A673 (cell line): ENCODE measurements at regions not wholly inside any gene's neighbourhood (a gene's known extent, or its start where the extent isn't known, plus 50 kb on each side); places are given as distances from the start of the nearest gene placed in this dataset.

Experiments
- BruUV-seq: library from RNA; stranded (reverse); fragments of 400-500 nt; replicated peaks from 2 replicates; lab custom pipeline; 2021; lab: Mats Ljungman, UMichigan
- CTCF ChIA-PET: fragments of 300-600 bp; sonication (Branson Sonifier 250); formaldehyde crosslinking; loops from one replicate; lab custom pipeline; 2022; ENCODE audit warnings: antibody characterized with exemption; lab: Charles Lee
- POLR2A ChIA-PET: fragments of 300-600 bp; sonication (Branson Sonifier 250); formaldehyde crosslinking; loops from one replicate; lab custom pipeline; 2022; ENCODE audit warnings: antibody characterized with exemption; ENCODE audit not compliant: low non-redundant PET; lab: Charles Lee
- DNase-seq: peaks from one replicate; pipeline ENCODE4 v3.0.0-alpha.2; 2015; ENCODE audit warnings: low spot score
- H3K27ac ChIP-seq: fragments of 200-600 bp; sonication (generic); 2 replicates; pipeline ENCODE4 v1.5.1; 2016; ENCODE audit warnings: mixed run types, low read depth, mild to moderate bottlenecking, mixed read lengths, antibody characterized with exemption, low read length; ENCODE audit not compliant: poor library complexity, severe bottlenecking
- H3K27me3 ChIP-seq: fragments of 200-600 bp; sonication (generic); replicated peaks from 2 replicates; pipeline ENCODE4 v1.6.1; 2017; ENCODE audit warnings: mixed run types, low read depth, mild to moderate bottlenecking, mixed read lengths, antibody characterized with exemption, low read length; ENCODE audit not compliant: insufficient read depth, poor library complexity
- H3K36me3 ChIP-seq: fragments of 200-600 bp; sonication (generic); 2 replicates; pipeline ENCODE4 v1.6.1; 2016; ENCODE audit warnings: mixed run types, mild to moderate bottlenecking, mixed read lengths, antibody characterized with exemption, low read length; ENCODE audit not compliant: insufficient read depth, poor library complexity, severe bottlenecking
- H3K4me1 ChIP-seq: fragments of 200-600 bp; sonication (generic); 2 replicates; pipeline ENCODE4 v1.6.1; 2017; ENCODE audit warnings: mixed run types, mild to moderate bottlenecking, mixed read lengths, antibody characterized with exemption, low read length; ENCODE audit not compliant: insufficient read depth, poor library complexity, severe bottlenecking
- H3K4me3 ChIP-seq: fragments of 200-600 bp; sonication (generic); 2 replicates; pipeline ENCODE4 v1.5.1; 2016; ENCODE audit warnings: low read depth, mixed run types, mild to moderate bottlenecking, mixed read lengths, low read length; ENCODE audit not compliant: poor library complexity, severe bottlenecking
- H3K9me3 ChIP-seq: fragments of 200-600 bp; sonication (generic); 2 replicates; pipeline ENCODE4 v1.6.1; 2016; ENCODE audit warnings: mixed run types, low read depth, mild to moderate bottlenecking, mixed read lengths, antibody characterized with exemption, low read length; ENCODE audit not compliant: poor library complexity, severe bottlenecking
- EZH2 ChIP-seq: fragments of 200-600 bp; sonication (generic); IDR thresholded peaks from 2 replicates; pipeline ENCODE4 v1.6.1; 2017; ENCODE audit warnings: borderline replicate concordance, low read depth, mild to moderate bottlenecking, mixed read lengths, antibody characterized with exemption, low read length; ENCODE audit not compliant: poor library complexity, severe bottlenecking
- intact Hi-C: fragments of 100-400 bp; cut with micrococcal nuclease; formaldehyde crosslinking; loops from one replicate; pipeline ENCODE4 v1.10.0; 2022; ENCODE audit not compliant: unreplicated experiment
- TF ChIP-seq, protein P1 (sequence below): fragments of 300-800, 200-600 bp; sonication (generic); conservative IDR thresholded peaks from 2 replicates; pipeline ENCODE4 v1.5.1; 2017; ENCODE audit warnings: low read depth, mild to moderate bottlenecking, antibody characterized with exemption, low read length, moderate library complexity, mixed read lengths

DNA sequence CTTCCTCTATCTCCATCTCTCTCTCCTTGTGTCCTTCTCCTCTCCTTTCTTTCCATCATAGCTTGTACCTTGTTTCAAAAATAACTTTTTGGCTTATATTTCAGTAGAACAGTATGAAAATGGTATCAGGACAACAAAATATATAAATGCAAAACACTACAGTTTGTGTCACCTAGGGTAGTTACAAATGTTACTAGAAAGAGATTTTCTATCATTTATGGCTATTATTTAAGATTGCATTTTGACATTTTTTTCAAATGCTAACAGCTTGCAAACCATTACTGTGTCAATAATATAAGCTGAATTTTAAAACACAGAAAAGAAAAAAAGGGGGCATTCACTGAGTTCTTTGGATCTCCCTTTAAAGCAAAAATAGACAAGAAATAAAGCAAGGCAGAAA lies 392.3 kb upstream of the LRRC4C start:
- Histone ChIP-seq H3K36me3 (no peaks in the 10 kb centered on the region), H3K4me1 (no peaks in the 10 kb centered on the region), H3K27ac (peak overlapping the region; percentile 66), H3K27me3 (no peaks in the 10 kb centered on the region), H3K9me3 (peaks cover 45% of the 10 kb centered on the region), H3K4me3 (no peak overlapping the region)
- intact Hi-C loops, result loop anchor here (1.0 kb wide), 1 partner anchor 673 kb away; no protein-coding TSS in a partner anchor
- ChIA-PET POLR2A (no interaction called here), CTCF (no interaction called here)
- no peak for TF ChIP-seq EZH2
- TF ChIP-seq, protein P1, sequence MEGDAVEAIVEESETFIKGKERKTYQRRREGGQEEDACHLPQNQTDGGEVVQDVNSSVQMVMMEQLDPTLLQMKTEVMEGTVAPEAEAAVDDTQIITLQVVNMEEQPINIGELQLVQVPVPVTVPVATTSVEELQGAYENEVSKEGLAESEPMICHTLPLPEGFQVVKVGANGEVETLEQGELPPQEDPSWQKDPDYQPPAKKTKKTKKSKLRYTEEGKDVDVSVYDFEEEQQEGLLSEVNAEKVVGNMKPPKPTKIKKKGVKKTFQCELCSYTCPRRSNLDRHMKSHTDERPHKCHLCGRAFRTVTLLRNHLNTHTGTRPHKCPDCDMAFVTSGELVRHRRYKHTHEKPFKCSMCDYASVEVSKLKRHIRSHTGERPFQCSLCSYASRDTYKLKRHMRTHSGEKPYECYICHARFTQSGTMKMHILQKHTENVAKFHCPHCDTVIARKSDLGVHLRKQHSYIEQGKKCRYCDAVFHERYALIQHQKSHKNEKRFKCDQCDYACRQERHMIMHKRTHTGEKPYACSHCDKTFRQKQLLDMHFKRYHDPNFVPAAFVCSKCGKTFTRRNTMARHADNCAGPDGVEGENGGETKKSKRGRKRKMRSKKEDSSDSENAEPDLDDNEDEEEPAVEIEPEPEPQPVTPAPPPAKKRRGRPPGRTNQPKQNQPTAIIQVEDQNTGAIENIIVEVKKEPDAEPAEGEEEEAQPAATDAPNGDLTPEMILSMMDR, result no peak
- BruUV-seq, result no TSS peak
- DNase-seq, result no peak

DNA sequence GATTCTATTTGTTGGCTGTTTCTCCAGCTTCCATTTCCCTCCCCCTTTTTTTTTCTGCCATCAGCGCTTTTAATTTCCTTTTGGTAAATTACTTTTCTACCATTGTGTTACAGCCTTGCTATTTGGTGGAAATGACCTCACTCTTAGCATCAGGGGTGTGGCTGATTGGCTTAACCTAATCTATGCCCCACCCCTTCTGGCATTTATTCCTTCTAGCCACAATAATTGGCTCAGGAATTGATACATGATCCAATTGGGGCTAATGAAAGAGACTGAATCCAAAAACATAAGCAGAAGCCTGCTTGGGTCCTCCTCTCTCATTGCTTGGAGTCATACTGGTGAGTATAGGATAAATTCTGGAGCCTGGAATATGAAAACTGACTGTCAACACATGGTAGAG lies 402.4 kb upstream of the LRRC4C start:
- peaks cover 10% of the 10 kb centered on the region for H3K9me3 ChIP-seq
- no peak overlapping the region for H3K27ac ChIP-seq
- no peaks in the 10 kb centered on the region for H3K36me3 ChIP-seq
- H3K4me3 ChIP-seq, result no peak overlapping the region
- ChIA-PET CTCF (no interaction called here), POLR2A (no interaction called here)
- intact Hi-C loops, result no loop called here
- no peaks in the 10 kb centered on the region for H3K27me3 ChIP-seq
- TF ChIP-seq, protein P1, result no peak
- TF ChIP-seq EZH2, result no peak
- BruUV-seq, result no TSS peak
- H3K4me1 ChIP-seq, result no peaks in the 10 kb centered on the region
- no peak for DNase-seq

DNA sequence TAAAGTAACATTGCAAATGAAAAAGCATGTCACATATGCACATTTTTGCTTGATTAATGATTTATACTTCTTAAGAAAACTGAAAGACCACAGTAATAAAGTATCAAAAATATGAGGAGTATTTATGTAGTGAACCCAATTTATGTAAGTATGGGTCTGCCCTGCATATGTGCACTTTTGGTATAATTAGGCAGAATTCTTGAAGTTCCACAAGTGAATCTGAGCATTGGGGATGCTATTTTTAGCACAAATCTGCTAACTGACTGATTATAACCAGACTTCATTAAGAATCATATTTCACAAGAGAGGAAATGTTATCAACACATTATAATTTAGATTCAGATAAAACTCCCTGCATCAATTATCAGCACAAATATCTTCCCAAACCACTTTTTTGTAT lies 407.1 kb upstream of the LRRC4C start:
- H3K27ac ChIP-seq, result no peak overlapping the region
- no TSS peak for BruUV-seq
- TF ChIP-seq, protein P1, result no peak
- peaks cover 29% of the 10 kb centered on the region for H3K9me3 ChIP-seq
- CTCF ChIA-PET, result no interaction called here
- no peaks in the 10 kb centered on the region for H3K36me3 ChIP-seq
- POLR2A ChIA-PET, result no interaction called here
- intact Hi-C loops, result no loop called here
- no peaks in the 10 kb centered on the region for H3K4me1 ChIP-seq
- H3K27me3 ChIP-seq, result no peaks in the 10 kb centered on the region
- H3K4me3 ChIP-seq, result no peak overlapping the region
- no peak for DNase-seq
